K562 (cell line): ENCODE measurements at regions not wholly inside any gene's neighbourhood (a gene's known extent, or its start where the extent isn't known, plus 50 kb on each side); places are given as distances from the start of the nearest gene placed in this dataset.

Experiments used
- ATAC-seq: fragments of 200-7000 bp; cut with Tn5 transposase; 3 replicates; pipeline ENCODE4 v1.9.1; 2020; ENCODE audit warnings: moderate library complexity
- BruUV-seq: library from RNA; stranded (reverse); fragments of 400-500 nt; replicated peaks from 2 replicates; lab custom pipeline; 2021; lab: Mats Ljungman, UMichigan
- CTCF ChIA-PET: fragments of 300-600 bp; formaldehyde crosslinking; extraction: SDS; loops from one replicate; lab custom pipeline; 2021; ENCODE audit warnings: low intra/inter-chr PET ratio; lab: Yijun Ruan, JAX
- POLR2A ChIA-PET: fragments of 300-600, 350-650 bp; sonication (Branson Sonifier 250); formaldehyde crosslinking; extraction: SDS; loops from one replicate; lab custom pipeline; 2021; ENCODE audit warnings: antibody characterized with exemption, inconsistent platforms; lab: Yijun Ruan, JAX
- DNase-seq, 4 experiments: peaks; one replicate each; pipeline versions ENCODE4 v3.0.0 to v3.0.0-alpha.2; 2011 to 2018; ENCODE audit warnings: low spot score in 3 of 4, mixed read lengths in 3 of 4; ENCODE audit errors: extremely low read depth in 1 of 4
- FAIRE-seq: peaks from 2 replicates; lab custom pipeline; 2011; peaks lifted over from hg19 to GRCh38; lab: Jason Lieb, UNC
- H2AFZ ChIP-seq: 2 replicates; pipeline ENCODE4 v1.6.0; 2011; ENCODE audit warnings: low read depth, low read length, control low read depth, inconsistent platforms
- H3K27ac ChIP-seq: fragments of 200-600 bp; 3 replicates; pipeline ENCODE4 v1.8.0; 2011; ENCODE audit warnings: low read depth, mild to moderate bottlenecking, control low read depth, inconsistent platforms, low read length, moderate library complexity, mixed read lengths; ENCODE audit errors: extremely low read depth
- H3K27me3 ChIP-seq, 2 experiments: fragments of 300-600 bp in 1 of 2; 2 replicates in 1 of 2; 3 replicates in 1 of 2; pipeline versions ENCODE4 v1.6.0 to v1.8.0; 2011; ENCODE audit warnings: inconsistent platforms in 2 of 2, low read length in 2 of 2, mild to moderate bottlenecking in 1 of 2, mixed read lengths in 1 of 2, moderate library complexity in 1 of 2; ENCODE audit not compliant: control insufficient read depth in 2 of 2, insufficient read depth in 2 of 2
- H3K36me3 ChIP-seq: fragments of 300-600 bp; 3 replicates; pipeline ENCODE4 v1.8.0; 2011; ENCODE audit warnings: mild to moderate bottlenecking, low read length, inconsistent platforms; ENCODE audit not compliant: control insufficient read depth, insufficient read depth
- H3K4me1 ChIP-seq, 2 experiments: fragments of 200-600 bp in 1 of 2; replicated peaks in 1 of 2; 2 replicates in 1 of 2; 3 replicates in 1 of 2; pipeline versions ENCODE4 v1.5.1 to v1.8.0; 2011; ENCODE audit warnings: inconsistent platforms in 2 of 2, low read length in 2 of 2, mild to moderate bottlenecking in 1 of 2, mixed read lengths in 1 of 2, moderate library complexity in 1 of 2; ENCODE audit not compliant: control insufficient read depth in 2 of 2, insufficient read depth in 2 of 2
- H3K4me2 ChIP-seq: 2 replicates; pipeline ENCODE4 v1.6.1; 2011; ENCODE audit warnings: low read length, control low read depth, inconsistent platforms, mixed read lengths; ENCODE audit not compliant: insufficient read depth
- H3K4me3 ChIP-seq: fragments of 200-600 bp; sonication (generic), shearing (Covaris generic); 2 replicates; pipeline ENCODE4 v1.5.1; 2016; ENCODE audit warnings: control low read depth, inconsistent platforms
- H3K79me2 ChIP-seq: fragments of 200-600 bp; 3 replicates; pipeline ENCODE4 v1.8.0; 2011; ENCODE audit warnings: low read length, inconsistent platforms; ENCODE audit not compliant: control insufficient read depth, insufficient read depth
- H3K9ac ChIP-seq, 2 experiments: 2 replicates each; pipeline versions ENCODE4 v1.6.0 to v1.6.1; 2011; ENCODE audit warnings: low read depth in 2 of 2, low read length in 2 of 2, control low read depth in 1 of 2, inconsistent platforms in 1 of 2, mild to moderate bottlenecking in 1 of 2, mixed read lengths in 1 of 2; ENCODE audit not compliant: insufficient read depth in 1 of 2
- H3K9me1 ChIP-seq: one replicate; pipeline ENCODE4 v1.6.0; 2011; ENCODE audit warnings: inconsistent platforms, mild to moderate bottlenecking, low read length, moderate library complexity; ENCODE audit not compliant: control insufficient read depth, insufficient read depth
- H3K9me3 ChIP-seq: replicated peaks from 2 replicates; pipeline ENCODE4 v1.5.1; 2011; ENCODE audit warnings: low read depth, low read length, inconsistent platforms; ENCODE audit not compliant: control insufficient read depth, insufficient read depth
- H4K20me1 ChIP-seq: replicated peaks from 2 replicates; pipeline ENCODE4 v1.6.1; 2011; ENCODE audit warnings: low read length, inconsistent platforms, mixed read lengths; ENCODE audit not compliant: control insufficient read depth, insufficient read depth
- ADNP ChIP-seq: fragments of 200-800 bp; sonication (Bioruptor generic); IDR thresholded peaks from 2 replicates; pipeline ENCODE4 v1.6.1; 2016; ENCODE audit warnings: missing genetic modification characterization, missing compliant biosample characterization
- ETV1 ChIP-seq: fragments of 450-650 bp; conservative IDR thresholded peaks from 2 replicates; pipeline ENCODE4 v1.6.1; 2016; ENCODE audit warnings: missing genetic modification characterization, control low read depth, low read depth, missing compliant biosample characterization
- KLF13 ChIP-seq: fragments of 450-650 bp; IDR thresholded peaks from 2 replicates; pipeline ENCODE4 v1.6.1; 2016; ENCODE audit warnings: missing genetic modification characterization, low read depth, mild to moderate bottlenecking, missing compliant biosample characterization, moderate library complexity, borderline replicate concordance
- MTA3 ChIP-seq: fragments of 450-650 bp; formaldehyde crosslinking; IDR thresholded peaks from 2 replicates; pipeline ENCODE4 v1.6.1; 2017; ENCODE audit warnings: mild to moderate bottlenecking, borderline replicate concordance
- POLR3A ChIP-seq: IDR thresholded peaks from 2 replicates; pipeline ENCODE4 v1.6.1; 2011; ENCODE audit warnings: borderline replicate concordance, mild to moderate bottlenecking, moderate library complexity; ENCODE audit not compliant: insufficient read length, insufficient read depth; ENCODE audit errors: extremely low read depth
- PRPF4 ChIP-seq: fragments of 200-400 bp; formaldehyde crosslinking; IDR thresholded peaks from one replicate; pipeline ENCODE4 v1.6.1; 2017; ENCODE audit warnings: low read length, low read depth, mild to moderate bottlenecking; ENCODE audit not compliant: insufficient read depth, poor library complexity, severe bottlenecking
- TRIM25 ChIP-seq: fragments of 450-650 bp; IDR thresholded peaks from 2 replicates; pipeline ENCODE4 v1.7.0; 2016; ENCODE audit warnings: borderline replicate concordance
- WGBS: fragments of 100-300 bp; shearing (Covaris generic); methylation state at CpG from one replicate; pipeline ENCODE4 v1.1.6; 2016; ENCODE audit warnings: low coverage, mixed read lengths; ENCODE audit not compliant: insufficient coverage; ENCODE audit errors: missing lambda C conversion rate; 5-methylcytosine and 5-hydroxymethylcytosine counted together
- in situ Hi-C: fragments of 300-500 bp; cut with MboI; formaldehyde crosslinking; loops from 4 replicates; pipeline ENCODE4 v1.15.0; 2018; ENCODE audit warnings: inconsistent platforms, mixed read lengths
- intact Hi-C: fragments of 100-400 bp; cut with micrococcal nuclease; formaldehyde crosslinking; loops from 2 replicates; pipeline ENCODE4 v1.14.2; 2022
- TF ChIP-seq, protein P1 (sequence below): fragments of 150-350 bp; conservative IDR thresholded peaks from 2 replicates; pipeline ENCODE4 v1.6.1; 2014; ENCODE audit warnings: low read length
- TF ChIP-seq, protein P2 (sequence below): fragments of 250-450 bp; sonication (Bioruptor Pico); IDR thresholded peaks from 2 replicates; pipeline ENCODE4 v1.8.0; 2021; ENCODE audit warnings: moderate library complexity, mild to moderate bottlenecking, inconsistent platforms
- TF ChIP-seq, protein P3 (sequence below): IDR thresholded peaks from 3 replicates; pipeline ENCODE4 v1.6.1; 2011; ENCODE audit warnings: borderline replicate concordance, mild to moderate bottlenecking, moderate library complexity; ENCODE audit not compliant: insufficient read length; ENCODE audit errors: extremely low read depth

DNA sequence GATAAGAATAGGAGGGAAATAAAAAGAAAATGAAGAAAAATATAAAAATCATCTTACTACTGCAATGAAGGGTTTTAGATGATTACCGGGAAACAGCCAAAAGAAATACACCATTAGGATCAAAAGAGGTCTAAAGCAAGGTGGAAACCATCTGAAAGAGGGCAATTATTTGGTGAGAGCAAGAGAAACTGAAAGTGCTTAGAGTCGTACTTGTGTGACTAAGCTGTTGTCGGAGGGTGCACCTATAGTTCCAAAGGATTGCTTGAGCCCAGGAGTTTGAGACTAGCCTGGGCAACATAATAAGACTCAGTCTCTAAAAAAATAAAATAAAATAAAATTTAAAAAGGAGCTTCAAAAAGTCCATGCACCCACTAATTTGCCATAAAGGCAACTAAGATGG, 169.5 kb downstream of the DKK1 start:
- no peak for FAIRE-seq
- H4K20me1 ChIP-seq, result no peaks in the 10 kb centered on the region
- H3K9ac ChIP-seq, result no peak overlapping the region
- no peak for TF ChIP-seq PRPF4
- TF ChIP-seq, protein P1, sequence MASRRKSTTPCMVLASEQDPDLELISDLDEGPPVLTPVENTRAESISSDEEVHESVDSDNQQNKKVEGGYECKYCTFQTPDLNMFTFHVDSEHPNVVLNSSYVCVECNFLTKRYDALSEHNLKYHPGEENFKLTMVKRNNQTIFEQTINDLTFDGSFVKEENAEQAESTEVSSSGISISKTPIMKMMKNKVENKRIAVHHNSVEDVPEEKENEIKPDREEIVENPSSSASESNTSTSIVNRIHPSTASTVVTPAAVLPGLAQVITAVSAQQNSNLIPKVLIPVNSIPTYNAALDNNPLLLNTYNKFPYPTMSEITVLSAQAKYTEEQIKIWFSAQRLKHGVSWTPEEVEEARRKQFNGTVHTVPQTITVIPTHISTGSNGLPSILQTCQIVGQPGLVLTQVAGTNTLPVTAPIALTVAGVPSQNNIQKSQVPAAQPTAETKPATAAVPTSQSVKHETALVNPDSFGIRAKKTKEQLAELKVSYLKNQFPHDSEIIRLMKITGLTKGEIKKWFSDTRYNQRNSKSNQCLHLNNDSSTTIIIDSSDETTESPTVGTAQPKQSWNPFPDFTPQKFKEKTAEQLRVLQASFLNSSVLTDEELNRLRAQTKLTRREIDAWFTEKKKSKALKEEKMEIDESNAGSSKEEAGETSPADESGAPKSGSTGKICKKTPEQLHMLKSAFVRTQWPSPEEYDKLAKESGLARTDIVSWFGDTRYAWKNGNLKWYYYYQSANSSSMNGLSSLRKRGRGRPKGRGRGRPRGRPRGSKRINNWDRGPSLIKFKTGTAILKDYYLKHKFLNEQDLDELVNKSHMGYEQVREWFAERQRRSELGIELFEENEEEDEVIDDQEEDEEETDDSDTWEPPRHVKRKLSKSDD, result no peak
- TF ChIP-seq, protein P2, sequence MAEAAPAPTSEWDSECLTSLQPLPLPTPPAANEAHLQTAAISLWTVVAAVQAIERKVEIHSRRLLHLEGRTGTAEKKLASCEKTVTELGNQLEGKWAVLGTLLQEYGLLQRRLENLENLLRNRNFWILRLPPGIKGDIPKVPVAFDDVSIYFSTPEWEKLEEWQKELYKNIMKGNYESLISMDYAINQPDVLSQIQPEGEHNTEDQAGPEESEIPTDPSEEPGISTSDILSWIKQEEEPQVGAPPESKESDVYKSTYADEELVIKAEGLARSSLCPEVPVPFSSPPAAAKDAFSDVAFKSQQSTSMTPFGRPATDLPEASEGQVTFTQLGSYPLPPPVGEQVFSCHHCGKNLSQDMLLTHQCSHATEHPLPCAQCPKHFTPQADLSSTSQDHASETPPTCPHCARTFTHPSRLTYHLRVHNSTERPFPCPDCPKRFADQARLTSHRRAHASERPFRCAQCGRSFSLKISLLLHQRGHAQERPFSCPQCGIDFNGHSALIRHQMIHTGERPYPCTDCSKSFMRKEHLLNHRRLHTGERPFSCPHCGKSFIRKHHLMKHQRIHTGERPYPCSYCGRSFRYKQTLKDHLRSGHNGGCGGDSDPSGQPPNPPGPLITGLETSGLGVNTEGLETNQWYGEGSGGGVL (CRISPR knock-in tag), result no peak
- TF ChIP-seq POLR3A, result no peak
- no peak for TF ChIP-seq MTA3
- TF ChIP-seq TRIM25, result no peak
- TF ChIP-seq, protein P3, sequence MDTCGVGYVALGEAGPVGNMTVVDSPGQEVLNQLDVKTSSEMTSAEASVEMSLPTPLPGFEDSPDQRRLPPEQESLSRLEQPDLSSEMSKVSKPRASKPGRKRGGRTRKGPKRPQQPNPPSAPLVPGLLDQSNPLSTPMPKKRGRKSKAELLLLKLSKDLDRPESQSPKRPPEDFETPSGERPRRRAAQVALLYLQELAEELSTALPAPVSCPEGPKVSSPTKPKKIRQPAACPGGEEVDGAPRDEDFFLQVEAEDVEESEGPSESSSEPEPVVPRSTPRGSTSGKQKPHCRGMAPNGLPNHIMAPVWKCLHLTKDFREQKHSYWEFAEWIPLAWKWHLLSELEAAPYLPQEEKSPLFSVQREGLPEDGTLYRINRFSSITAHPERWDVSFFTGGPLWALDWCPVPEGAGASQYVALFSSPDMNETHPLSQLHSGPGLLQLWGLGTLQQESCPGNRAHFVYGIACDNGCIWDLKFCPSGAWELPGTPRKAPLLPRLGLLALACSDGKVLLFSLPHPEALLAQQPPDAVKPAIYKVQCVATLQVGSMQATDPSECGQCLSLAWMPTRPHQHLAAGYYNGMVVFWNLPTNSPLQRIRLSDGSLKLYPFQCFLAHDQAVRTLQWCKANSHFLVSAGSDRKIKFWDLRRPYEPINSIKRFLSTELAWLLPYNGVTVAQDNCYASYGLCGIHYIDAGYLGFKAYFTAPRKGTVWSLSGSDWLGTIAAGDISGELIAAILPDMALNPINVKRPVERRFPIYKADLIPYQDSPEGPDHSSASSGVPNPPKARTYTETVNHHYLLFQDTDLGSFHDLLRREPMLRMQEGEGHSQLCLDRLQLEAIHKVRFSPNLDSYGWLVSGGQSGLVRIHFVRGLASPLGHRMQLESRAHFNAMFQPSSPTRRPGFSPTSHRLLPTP, result no peak
- TF ChIP-seq ETV1 (tag), result no peak
- TF ChIP-seq KLF13 (tag), result no peak
- no peak for TF ChIP-seq ADNP (tag)
- TF ChIP-seq, all 486 proteins: peak for 0
- H3K4me2 ChIP-seq, result no peak overlapping the region
- no peak overlapping the region for H3K27ac ChIP-seq
- no peaks in the 10 kb centered on the region for H3K79me2 ChIP-seq
- H3K9me3 ChIP-seq, result no peaks in the 10 kb centered on the region
- no peak for ATAC-seq
- DNase-seq, result no peak
- H3K36me3 ChIP-seq, result no peaks in the 10 kb centered on the region
- H3K27me3 ChIP-seq, result no peaks in the 10 kb centered on the region
- in situ Hi-C loops, result no loop called here
- no peaks in the 10 kb centered on the region for H3K9me1 ChIP-seq
- no peaks in the 10 kb centered on the region for H3K4me1 ChIP-seq
- 0% methylated on average over 3 of the region's 3 CpGs for WGBS
- BruUV-seq, result no TSS peak
- POLR2A ChIA-PET, result no interaction called here
- no peak overlapping the region for H2AFZ ChIP-seq
- H3K4me3 ChIP-seq, result no peak overlapping the region
- CTCF ChIA-PET, result no interaction called here
- intact Hi-C loops, result no loop called here
